ENCODE measurements at regions not wholly inside any gene's neighbourhood (a gene's known extent, or its start where the extent isn't known, plus 50 kb on each side); places are given as distances from the start of the nearest gene placed in this dataset.

GRCh38 chr7:25638590-25639244, 410.4 kb upstream of the NPVF start:
- DNase-seq: no peak

- no peak for DNase-seq
Observed at GRCh38 chr7:25642849-25643248, 414.6 kb upstream of the NPVF start.

- no peak for DNase-seq
Observed at GRCh38 chr7:25643286-25643685, 415.0 kb upstream of the NPVF start.

GRCh38 chr7:25643770-25644394, 415.6 kb upstream of the NPVF start:
- no peak for DNase-seq

- no peak for DNase-seq
Observed at GRCh38 chr7:25646726-25647413, 418.6 kb upstream of the NPVF start.

GRCh38 chr7:25647872-25648271, 419.6 kb upstream of the NPVF start:
- no peak for DNase-seq

- DNase-seq: no peak
Observed at GRCh38 chr7:25652366-25652765, 424.1 kb upstream of the NPVF start.

GRCh38 chr7:25653384-25653783, 425.1 kb upstream of the NPVF start:
- DNase-seq: no peak

GRCh38 chr7:25656071-25656470, 427.8 kb upstream of the NPVF start:
- no peak for DNase-seq

- no peak for DNase-seq
Observed at GRCh38 chr7:25656581-25657026, 428.3 kb upstream of the NPVF start.

- DNase-seq: no peak
Observed at GRCh38 chr7:25658375-25658774, 430.1 kb upstream of the NPVF start.

GRCh38 chr7:25659841-25660240, 431.6 kb upstream of the NPVF start:
- DNase-seq: no peak

GRCh38 chr7:25662841-25663800, 434.8 kb upstream of the NPVF start:
- no peak for DNase-seq

GRCh38 chr7:25663877-25664276, 435.6 kb upstream of the NPVF start:
- DNase-seq: no peak

- no peak for DNase-seq
Observed at GRCh38 chr7:25664593-25664992, 436.3 kb upstream of the NPVF start.

GRCh38 chr7:25665374-25665773, 437.1 kb upstream of the NPVF start:
- DNase-seq: no peak

GRCh38 chr7:25665903-25666670, 437.8 kb upstream of the NPVF start:
- DNase-seq: no peak

GRCh38 chr7:25666671-25667060, 438.4 kb upstream of the NPVF start:
- DNase-seq: no peak

- DNase-seq: no peak
Observed at GRCh38 chr7:25669281-25669781, 441.0 kb upstream of the NPVF start.

- DNase-seq: no peak
Observed at GRCh38 chr7:25669961-25670841, 441.9 kb upstream of the NPVF start.

GRCh38 chr7:25671111-25671510, 442.8 kb upstream of the NPVF start:
- no peak for DNase-seq
